SK-N-SH (cell line): ENCODE measurements at regions not wholly inside any gene's neighbourhood (a gene's known extent, or its start where the extent isn't known, plus 50 kb on each side); places are given as distances from the start of the nearest gene placed in this dataset.

ENCODE experiments used
- CHD2 ChIP-seq: fragments of 150-350 bp; IDR thresholded peaks from 2 replicates; pipeline ENCODE4 v1.6.1; 2018; ENCODE audit warnings: low read length; ENCODE audit not compliant: partially characterized antibody
- CTCF ChIP-seq: fragments of 200-600 bp; sonication (generic); IDR thresholded peaks from 2 replicates; pipeline ENCODE4 v1.6.1; 2017; ENCODE audit warnings: antibody characterized with exemption, mild to moderate bottlenecking, moderate library complexity
- TF ChIP-seq, protein P1 (sequence below): IDR thresholded peaks from 2 replicates; pipeline ENCODE4 v1.6.1; 2012; ENCODE audit warnings: mild to moderate bottlenecking, low read depth, low read length, moderate library complexity

DNA sequence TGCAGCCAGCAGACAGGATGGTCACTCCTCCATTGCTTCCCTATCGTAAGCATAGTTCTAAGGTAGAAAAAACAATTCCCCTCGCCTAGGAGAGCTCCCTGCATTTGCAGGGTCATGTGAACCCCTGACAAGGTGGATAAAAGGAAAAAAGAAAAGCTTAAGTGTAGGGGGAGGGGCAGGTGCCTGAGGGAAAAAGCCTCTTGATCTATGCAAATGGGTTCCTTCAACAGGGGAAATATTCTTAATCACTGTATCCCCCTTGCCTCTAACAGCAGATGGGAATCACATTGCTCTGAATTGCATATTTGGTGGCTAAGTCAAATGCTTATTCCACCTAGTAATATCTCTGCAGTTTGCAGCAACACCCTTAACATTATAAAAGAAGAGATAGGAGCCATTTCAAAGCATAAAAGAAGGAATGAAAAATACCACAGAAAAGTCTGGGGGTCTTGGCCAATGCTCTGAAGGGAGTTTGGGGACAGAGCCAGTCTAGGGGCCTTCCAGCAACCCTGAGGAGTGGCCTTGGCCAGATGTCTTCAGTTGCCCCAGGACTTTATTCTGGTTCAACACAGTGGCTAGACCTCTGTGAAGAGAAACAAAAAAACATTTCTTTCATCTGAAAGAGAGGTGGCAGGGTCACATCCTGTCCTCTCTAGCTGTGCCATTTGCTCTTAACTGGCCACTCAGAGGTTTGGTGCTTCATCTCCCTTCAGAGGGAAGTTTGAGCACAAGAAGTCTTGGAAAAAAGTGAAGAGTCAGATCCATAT, 660.4 kb upstream of the GJE1 start:
- TF ChIP-seq, protein P1, sequence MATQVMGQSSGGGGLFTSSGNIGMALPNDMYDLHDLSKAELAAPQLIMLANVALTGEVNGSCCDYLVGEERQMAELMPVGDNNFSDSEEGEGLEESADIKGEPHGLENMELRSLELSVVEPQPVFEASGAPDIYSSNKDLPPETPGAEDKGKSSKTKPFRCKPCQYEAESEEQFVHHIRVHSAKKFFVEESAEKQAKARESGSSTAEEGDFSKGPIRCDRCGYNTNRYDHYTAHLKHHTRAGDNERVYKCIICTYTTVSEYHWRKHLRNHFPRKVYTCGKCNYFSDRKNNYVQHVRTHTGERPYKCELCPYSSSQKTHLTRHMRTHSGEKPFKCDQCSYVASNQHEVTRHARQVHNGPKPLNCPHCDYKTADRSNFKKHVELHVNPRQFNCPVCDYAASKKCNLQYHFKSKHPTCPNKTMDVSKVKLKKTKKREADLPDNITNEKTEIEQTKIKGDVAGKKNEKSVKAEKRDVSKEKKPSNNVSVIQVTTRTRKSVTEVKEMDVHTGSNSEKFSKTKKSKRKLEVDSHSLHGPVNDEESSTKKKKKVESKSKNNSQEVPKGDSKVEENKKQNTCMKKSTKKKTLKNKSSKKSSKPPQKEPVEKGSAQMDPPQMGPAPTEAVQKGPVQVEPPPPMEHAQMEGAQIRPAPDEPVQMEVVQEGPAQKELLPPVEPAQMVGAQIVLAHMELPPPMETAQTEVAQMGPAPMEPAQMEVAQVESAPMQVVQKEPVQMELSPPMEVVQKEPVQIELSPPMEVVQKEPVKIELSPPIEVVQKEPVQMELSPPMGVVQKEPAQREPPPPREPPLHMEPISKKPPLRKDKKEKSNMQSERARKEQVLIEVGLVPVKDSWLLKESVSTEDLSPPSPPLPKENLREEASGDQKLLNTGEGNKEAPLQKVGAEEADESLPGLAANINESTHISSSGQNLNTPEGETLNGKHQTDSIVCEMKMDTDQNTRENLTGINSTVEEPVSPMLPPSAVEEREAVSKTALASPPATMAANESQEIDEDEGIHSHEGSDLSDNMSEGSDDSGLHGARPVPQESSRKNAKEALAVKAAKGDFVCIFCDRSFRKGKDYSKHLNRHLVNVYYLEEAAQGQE = no peak
- no peak for TF ChIP-seq CHD2
- TF ChIP-seq CTCF = no peak
